ENCODE measurements at regions not wholly inside any gene's neighbourhood (a gene's known extent, or its start where the extent isn't known, plus 50 kb on each side); places are given as distances from the start of the nearest gene placed in this dataset.
"Not testable (repeated sequence)": the region's sequence is repeated elsewhere in the genome, so short reads cannot be mapped to it uniquely, and the experiment has no call there.

- DNase-seq (ENCODE audit: low spot score) = no peak
- TF ChIP-seq CTCF (IDR thresholded peaks at IDR 0.05; ENCODE audit: extremely low read depth, missing control alignments) = no peak
Measured at GRCh38 chr11:71173709-71174108, 78.7 kb downstream of the SHANK2 start.

- no peak for TF ChIP-seq CTCF (IDR thresholded peaks at IDR 0.05; ENCODE audit: extremely low read depth, missing control alignments)
- no peak for DNase-seq (ENCODE audit: low spot score)
Measured at GRCh38 chr11:71172680-71173079, 79.7 kb downstream of the SHANK2 start.

GRCh38 chr11:71171576-71171975, 80.8 kb downstream of the SHANK2 start:
- no peak for TF ChIP-seq CTCF (IDR thresholded peaks at IDR 0.05; ENCODE audit: extremely low read depth, missing control alignments)
- no peak for DNase-seq (ENCODE audit: low spot score)

GRCh38 chr11:71170624-71171423, 81.6 kb downstream of the SHANK2 start:
- DNase-seq (ENCODE audit: low spot score) = no peak
- no peak for TF ChIP-seq CTCF (IDR thresholded peaks at IDR 0.05; ENCODE audit: extremely low read depth, missing control alignments)

- no peak for DNase-seq (ENCODE audit: low spot score)
- no peak for TF ChIP-seq CTCF (IDR thresholded peaks at IDR 0.05; ENCODE audit: extremely low read depth, missing control alignments)
Measured at GRCh38 chr11:71169313-71169712, 83.1 kb downstream of the SHANK2 start.

- not testable (repeated sequence) for DNase-seq (ENCODE audit: low spot score)
Measured at GRCh38 chr11:71167814-71168213, 84.6 kb downstream of the SHANK2 start.

- TF ChIP-seq CTCF (IDR thresholded peaks at IDR 0.05; ENCODE audit: extremely low read depth, missing control alignments) = no peak
- DNase-seq (ENCODE audit: low spot score) = no peak
Measured at GRCh38 chr11:71165771-71166170, 86.6 kb downstream of the SHANK2 start.

GRCh38 chr11:71164621-71165020, 87.8 kb downstream of the SHANK2 start:
- DNase-seq (ENCODE audit: low spot score) = no peak
- TF ChIP-seq CTCF (IDR thresholded peaks at IDR 0.05; ENCODE audit: extremely low read depth, missing control alignments) = no peak

Data from GM20000 (cell line).